A673 (cell line): ENCODE measurements at regions not wholly inside any gene's neighbourhood (a gene's known extent, or its start where the extent isn't known, plus 50 kb on each side); places are given as distances from the start of the nearest gene placed in this dataset.

Source experiments
- BruUV-seq: library from RNA; stranded (reverse); fragments of 400-500 nt; replicated peaks from 2 replicates; lab custom pipeline; 2021; lab: Mats Ljungman, UMichigan
- CTCF ChIA-PET: fragments of 300-600 bp; sonication (Branson Sonifier 250); formaldehyde crosslinking; loops from one replicate; lab custom pipeline; 2022; ENCODE audit warnings: antibody characterized with exemption; lab: Charles Lee
- POLR2A ChIA-PET: fragments of 300-600 bp; sonication (Branson Sonifier 250); formaldehyde crosslinking; loops from one replicate; lab custom pipeline; 2022; ENCODE audit warnings: antibody characterized with exemption; ENCODE audit not compliant: low non-redundant PET; lab: Charles Lee
- DNase-seq: peaks from one replicate; pipeline ENCODE4 v3.0.0-alpha.2; 2015; ENCODE audit warnings: low spot score
- H3K27ac ChIP-seq: fragments of 200-600 bp; sonication (generic); 2 replicates; pipeline ENCODE4 v1.5.1; 2016; ENCODE audit warnings: mixed run types, low read depth, mild to moderate bottlenecking, mixed read lengths, antibody characterized with exemption, low read length; ENCODE audit not compliant: poor library complexity, severe bottlenecking
- H3K27me3 ChIP-seq: fragments of 200-600 bp; sonication (generic); replicated peaks from 2 replicates; pipeline ENCODE4 v1.6.1; 2017; ENCODE audit warnings: mixed run types, low read depth, mild to moderate bottlenecking, mixed read lengths, antibody characterized with exemption, low read length; ENCODE audit not compliant: insufficient read depth, poor library complexity
- H3K36me3 ChIP-seq: fragments of 200-600 bp; sonication (generic); 2 replicates; pipeline ENCODE4 v1.6.1; 2016; ENCODE audit warnings: mixed run types, mild to moderate bottlenecking, mixed read lengths, antibody characterized with exemption, low read length; ENCODE audit not compliant: insufficient read depth, poor library complexity, severe bottlenecking
- H3K4me1 ChIP-seq: fragments of 200-600 bp; sonication (generic); 2 replicates; pipeline ENCODE4 v1.6.1; 2017; ENCODE audit warnings: mixed run types, mild to moderate bottlenecking, mixed read lengths, antibody characterized with exemption, low read length; ENCODE audit not compliant: insufficient read depth, poor library complexity, severe bottlenecking
- H3K4me3 ChIP-seq: fragments of 200-600 bp; sonication (generic); 2 replicates; pipeline ENCODE4 v1.5.1; 2016; ENCODE audit warnings: low read depth, mixed run types, mild to moderate bottlenecking, mixed read lengths, low read length; ENCODE audit not compliant: poor library complexity, severe bottlenecking
- H3K9me3 ChIP-seq: fragments of 200-600 bp; sonication (generic); 2 replicates; pipeline ENCODE4 v1.6.1; 2016; ENCODE audit warnings: mixed run types, low read depth, mild to moderate bottlenecking, mixed read lengths, antibody characterized with exemption, low read length; ENCODE audit not compliant: poor library complexity, severe bottlenecking
- EZH2 ChIP-seq: fragments of 200-600 bp; sonication (generic); IDR thresholded peaks from 2 replicates; pipeline ENCODE4 v1.6.1; 2017; ENCODE audit warnings: borderline replicate concordance, low read depth, mild to moderate bottlenecking, mixed read lengths, antibody characterized with exemption, low read length; ENCODE audit not compliant: poor library complexity, severe bottlenecking
- intact Hi-C: fragments of 100-400 bp; cut with micrococcal nuclease; formaldehyde crosslinking; loops from one replicate; pipeline ENCODE4 v1.10.0; 2022; ENCODE audit not compliant: unreplicated experiment
- TF ChIP-seq, protein P1 (sequence below): fragments of 300-800, 200-600 bp; sonication (generic); conservative IDR thresholded peaks from 2 replicates; pipeline ENCODE4 v1.5.1; 2017; ENCODE audit warnings: low read depth, mild to moderate bottlenecking, antibody characterized with exemption, low read length, moderate library complexity, mixed read lengths

DNA sequence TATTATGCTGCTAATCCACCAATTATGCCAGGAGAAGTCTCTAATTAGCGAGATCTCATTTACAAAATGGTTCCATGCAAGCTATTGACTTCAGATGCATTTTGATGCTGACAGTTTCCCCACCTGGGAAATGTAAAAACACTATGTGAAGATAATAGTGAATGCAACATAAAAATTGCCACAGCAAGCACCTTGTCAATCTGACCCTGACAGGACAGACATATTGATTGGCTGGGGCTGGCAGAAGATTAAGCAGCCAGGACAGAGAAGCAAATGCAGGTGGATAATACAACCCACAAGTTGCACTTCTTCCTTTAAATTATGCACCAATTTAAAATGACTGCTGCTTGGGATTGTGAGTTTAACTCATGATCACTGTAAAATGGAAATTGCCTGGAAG lies 642.8 kb upstream of the POT1 start:
- POLR2A ChIA-PET: no interaction called here
- Histone ChIP-seq H3K27me3 (no peaks in the 10 kb centered on the region), H3K9me3 (no peaks in the 10 kb centered on the region), H3K4me3 (no peak overlapping the region), H3K36me3 (no peaks in the 10 kb centered on the region), H3K4me1 (no peaks in the 10 kb centered on the region), H3K27ac (no peak overlapping the region)
- no TSS peak for BruUV-seq
- intact Hi-C loops: no loop called here
- TF ChIP-seq, protein P1, sequence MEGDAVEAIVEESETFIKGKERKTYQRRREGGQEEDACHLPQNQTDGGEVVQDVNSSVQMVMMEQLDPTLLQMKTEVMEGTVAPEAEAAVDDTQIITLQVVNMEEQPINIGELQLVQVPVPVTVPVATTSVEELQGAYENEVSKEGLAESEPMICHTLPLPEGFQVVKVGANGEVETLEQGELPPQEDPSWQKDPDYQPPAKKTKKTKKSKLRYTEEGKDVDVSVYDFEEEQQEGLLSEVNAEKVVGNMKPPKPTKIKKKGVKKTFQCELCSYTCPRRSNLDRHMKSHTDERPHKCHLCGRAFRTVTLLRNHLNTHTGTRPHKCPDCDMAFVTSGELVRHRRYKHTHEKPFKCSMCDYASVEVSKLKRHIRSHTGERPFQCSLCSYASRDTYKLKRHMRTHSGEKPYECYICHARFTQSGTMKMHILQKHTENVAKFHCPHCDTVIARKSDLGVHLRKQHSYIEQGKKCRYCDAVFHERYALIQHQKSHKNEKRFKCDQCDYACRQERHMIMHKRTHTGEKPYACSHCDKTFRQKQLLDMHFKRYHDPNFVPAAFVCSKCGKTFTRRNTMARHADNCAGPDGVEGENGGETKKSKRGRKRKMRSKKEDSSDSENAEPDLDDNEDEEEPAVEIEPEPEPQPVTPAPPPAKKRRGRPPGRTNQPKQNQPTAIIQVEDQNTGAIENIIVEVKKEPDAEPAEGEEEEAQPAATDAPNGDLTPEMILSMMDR: no peak
- no peak for TF ChIP-seq EZH2
- no peak for DNase-seq
- CTCF ChIA-PET: no interaction called here

DNA sequence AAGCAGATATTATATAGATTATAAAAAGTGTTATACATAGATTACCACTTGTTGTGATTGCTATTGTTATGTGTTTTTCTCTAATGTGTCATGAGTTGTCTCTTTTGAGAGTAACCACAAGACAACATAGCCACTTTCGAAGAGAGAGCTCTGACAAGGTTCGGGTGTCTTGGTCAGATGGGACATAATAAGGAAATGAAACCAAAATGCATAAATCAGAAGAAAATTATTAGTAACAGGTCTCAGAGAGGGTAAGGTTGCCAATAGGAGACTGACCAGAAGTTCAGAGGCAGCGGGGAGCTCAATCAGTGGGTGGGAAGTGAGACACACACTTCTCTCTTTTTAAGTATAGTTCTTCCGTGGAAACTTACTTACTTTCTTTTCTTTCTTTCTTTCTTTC lies 639.2 kb upstream of the POT1 start:
- BruUV-seq: no TSS peak
- no peak overlapping the region for H3K27ac ChIP-seq
- no peaks in the 10 kb centered on the region for H3K9me3 ChIP-seq
- H3K36me3 ChIP-seq: no peaks in the 10 kb centered on the region
- no peaks in the 10 kb centered on the region for H3K27me3 ChIP-seq
- no peak overlapping the region for H3K4me3 ChIP-seq
- intact Hi-C loops: no loop called here
- no peak for DNase-seq
- CTCF ChIA-PET: no interaction called here
- POLR2A ChIA-PET: no interaction called here
- H3K4me1 ChIP-seq: no peaks in the 10 kb centered on the region
- TF ChIP-seq EZH2: no peak
- TF ChIP-seq, protein P1: no peak

GRCh38 chr7:125567686-125568085 lies 638.1 kb upstream of the POT1 start:
- TF ChIP-seq, protein P1: no peak
- no peak for TF ChIP-seq EZH2
- H3K36me3 ChIP-seq: no peaks in the 10 kb centered on the region
- intact Hi-C loops: no loop called here
- BruUV-seq: no TSS peak
- H3K27ac ChIP-seq: no peak overlapping the region
- ChIA-PET CTCF (no interaction called here), POLR2A (no interaction called here)
- no peaks in the 10 kb centered on the region for H3K27me3 ChIP-seq
- H3K4me1 ChIP-seq: no peaks in the 10 kb centered on the region
- no peak for DNase-seq
- H3K9me3 ChIP-seq: no peaks in the 10 kb centered on the region
- H3K4me3 ChIP-seq: no peak overlapping the region
